Heart right ventricle (tissue), 16 donors: ENCODE measurements at regions not wholly inside any gene's neighbourhood (a gene's known extent, or its start where the extent isn't known, plus 50 kb on each side); places are given as distances from the start of the nearest gene placed in this dataset.

ENCODE experiments used
- ATAC-seq, 8 donors: fragments of 200-7000 bp; cut with Tn5 transposase; one replicate each; pipeline ENCODE4 v1.9.1; 2020; ENCODE audit warnings: mild to moderate bottlenecking in 8 of 8, moderate library complexity in 8 of 8, moderate number of reproducible peaks in 1 of 8
- DNase-seq, 2 donors: peaks; one replicate each; pipeline ENCODE4 v3.0.0-alpha.2; 2020
- H3K27ac ChIP-seq, 10 donors: fragments of 200-600 bp; sonication (generic) in 2 of 10; one replicate each; pipeline versions ENCODE4 v1.5.0 to v1.8.0; 2020 to 2022; ENCODE audit warnings: mild to moderate bottlenecking in 3 of 10
- H3K27me3 ChIP-seq, 7 donors: fragments of 200-600 bp; one replicate each; pipeline ENCODE4 v1.8.0; 2021 to 2022; ENCODE audit warnings: mild to moderate bottlenecking in 2 of 7
- H3K36me3 ChIP-seq, 9 donors: fragments of 200-600 bp; sonication (generic) in 1 of 9; one replicate each; pipeline versions ENCODE4 v1.5.0 to v1.8.0; 2020 to 2022; ENCODE audit warnings: mild to moderate bottlenecking in 2 of 9
- H3K4me1 ChIP-seq, 9 donors: fragments of 200-600 bp; sonication (generic) in 1 of 9; one replicate each; pipeline versions ENCODE4 v1.5.0 to v1.8.0; 2020 to 2022; ENCODE audit warnings: mild to moderate bottlenecking in 4 of 9
- H3K4me3 ChIP-seq, 10 donors: fragments of 200-600 bp; sonication (generic) in 2 of 10; one replicate each; pipeline versions ENCODE4 v1.5.0 to v1.8.0; 2020 to 2022; ENCODE audit warnings: mild to moderate bottlenecking in 7 of 10, moderate library complexity in 2 of 10
- H3K9me3 ChIP-seq, 11 donors: fragments of 200-600 bp in 10 of 11; sonication (generic) in 2 of 11; one replicate each; pipeline versions ENCODE4 v1.5.0 to v1.8.0; 2013 to 2022; ENCODE audit warnings: mild to moderate bottlenecking in 2 of 11, control low read depth in 1 of 11, moderate library complexity in 1 of 11
- WGBS, 2 donors: extraction: QIAGEN DNeasy Blood & Tissue Kit; methylation state at CpG; one replicate each; pipeline ENCODE4 v1.1.7; 2013; ENCODE audit warnings: inconsistent platforms in 1 of 2; 5-methylcytosine and 5-hydroxymethylcytosine counted together
- intact Hi-C, 10 donors: fragments of 100-400 bp; cut with DNase I; formaldehyde crosslinking; loops; one replicate each; pipeline versions ENCODE4 v1.11.1 to v1.14.2; 2022
- TF ChIP-seq, protein P1 (sequence below), 9 donors: fragments of 200-600 bp; sonication (generic) in 2 of 9; IDR thresholded peaks; one replicate each; pipeline versions ENCODE4 v1.5.0 to v1.8.0; 2021 to 2022; ENCODE audit warnings: antibody characterized with exemption in 9 of 9, mild to moderate bottlenecking in 5 of 9, moderate library complexity in 1 of 9
- donor health status: Arrhythmogenic right ventricular cardiomyopathy.
- donor health status: ischemic (EF 13 %, LVEDD 7.1; RV severe dilation, severe dysfunction).
- donor health status: healthy with polysubstance abuse.
- donor health status: DM: no; HTN: yes; CAD: no.
- donor health status: DM: no; HTN: no; CAD: no.
- donor health status: ischemic (EF 25% LVEDD 6.9; RV normal size, moderate dysfunction).
- donor health status: ischemic (EF 25% LVEDD 5.7; RV mildly dilated, moderate dysfunction).
- donor health status: healthy.
- donor health status: DM: yes; HTN: yes; CAD: no.
- donor health status: Ischemic cardiomyopathy.
- donor health status: ischemic (EF 35%, LVEDD 5.7; RV mildly dilated, moderate dysfunction).
- donor health status: nonischemic (EF 11% LVEDD 7.7; RV severe dilation, severe dysfunction).
- donor health status: DM: yes; HTN: yes; CAD: no.
- donor health status: PGD.
- donor health status: ischemic (EF 29% LVEDD 5.4; RV normal size, mild dysfunction).
- donor health status: nonischemic (EF 23%, LVEDD 6.1; RV moderate dilation, normal function).

DNA sequence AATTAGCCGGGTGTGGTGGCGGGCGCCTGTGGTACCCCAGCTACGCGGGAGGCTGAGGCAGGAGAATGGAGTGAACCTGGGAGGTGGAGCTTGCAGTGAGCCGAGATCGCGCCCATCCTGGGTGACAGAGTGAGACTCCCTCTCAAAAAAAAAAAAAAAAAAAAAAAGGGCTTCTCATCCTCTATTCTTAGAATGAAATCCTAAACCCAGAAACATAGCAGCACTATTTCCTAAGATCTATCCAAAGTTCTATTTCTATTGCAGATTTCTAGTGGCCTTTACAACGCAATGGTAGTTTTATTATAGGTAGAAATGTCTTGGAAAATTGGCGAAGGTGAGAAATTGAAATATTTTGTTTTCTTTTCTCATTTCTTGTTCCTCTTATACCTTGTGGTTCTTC, 501.0 kb upstream of the SETBP1 start:
- Histone ChIP-seq H3K9me3 (no peaks in the 10 kb centered on the region), H3K27ac (no peak overlapping the region), H3K27me3 (no peaks in the 10 kb centered on the region), H3K36me3 (no peaks in the 10 kb centered on the region), H3K4me3 (no peak overlapping the region), H3K4me1 (no peaks in the 10 kb centered on the region)
- ATAC-seq (no peak), DNase-seq (no peak)
- TF ChIP-seq, protein P1, sequence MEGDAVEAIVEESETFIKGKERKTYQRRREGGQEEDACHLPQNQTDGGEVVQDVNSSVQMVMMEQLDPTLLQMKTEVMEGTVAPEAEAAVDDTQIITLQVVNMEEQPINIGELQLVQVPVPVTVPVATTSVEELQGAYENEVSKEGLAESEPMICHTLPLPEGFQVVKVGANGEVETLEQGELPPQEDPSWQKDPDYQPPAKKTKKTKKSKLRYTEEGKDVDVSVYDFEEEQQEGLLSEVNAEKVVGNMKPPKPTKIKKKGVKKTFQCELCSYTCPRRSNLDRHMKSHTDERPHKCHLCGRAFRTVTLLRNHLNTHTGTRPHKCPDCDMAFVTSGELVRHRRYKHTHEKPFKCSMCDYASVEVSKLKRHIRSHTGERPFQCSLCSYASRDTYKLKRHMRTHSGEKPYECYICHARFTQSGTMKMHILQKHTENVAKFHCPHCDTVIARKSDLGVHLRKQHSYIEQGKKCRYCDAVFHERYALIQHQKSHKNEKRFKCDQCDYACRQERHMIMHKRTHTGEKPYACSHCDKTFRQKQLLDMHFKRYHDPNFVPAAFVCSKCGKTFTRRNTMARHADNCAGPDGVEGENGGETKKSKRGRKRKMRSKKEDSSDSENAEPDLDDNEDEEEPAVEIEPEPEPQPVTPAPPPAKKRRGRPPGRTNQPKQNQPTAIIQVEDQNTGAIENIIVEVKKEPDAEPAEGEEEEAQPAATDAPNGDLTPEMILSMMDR (IDR thresholded peaks at IDR 0.05) = no peak
- WGBS, 2 donors = 96 to 98% methylated on average over 10 of the region's 10 CpGs
- intact Hi-C loops = no loop called here

DNA sequence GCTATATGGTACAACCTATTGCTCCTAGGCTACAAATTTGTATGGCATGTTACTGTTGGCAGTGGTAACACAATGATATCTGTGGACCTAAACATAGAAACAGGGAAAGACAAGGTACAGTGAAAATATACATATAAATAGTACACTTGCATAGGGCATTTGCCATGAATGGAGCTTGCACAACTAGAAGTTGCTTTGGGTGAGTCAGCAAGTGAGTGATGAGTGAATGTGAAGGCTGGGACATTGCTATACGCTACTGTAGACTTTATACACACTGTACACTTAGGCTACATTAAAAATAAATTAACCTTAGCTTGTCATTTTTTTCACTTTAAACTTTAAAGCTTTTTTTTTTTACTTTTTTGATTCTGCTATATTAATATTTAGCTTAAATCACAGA, 500.0 kb upstream of the SETBP1 start:
- Histone ChIP-seq H3K36me3 (no peaks in the 10 kb centered on the region), H3K27me3 (no peaks in the 10 kb centered on the region), H3K4me1 (no peaks in the 10 kb centered on the region), H3K27ac (no peak overlapping the region), H3K9me3 (no peaks in the 10 kb centered on the region), H3K4me3 (no peak overlapping the region)
- DNase-seq = no peak
- peak in 3 of 8 donors; percentile 29 to 87 (median 67) for ATAC-seq
- intact Hi-C loops = no loop called here
- TF ChIP-seq, protein P1 (IDR thresholded peaks at IDR 0.05) = no peak
- WGBS, 2 donors = 48 to 65% methylated on average over 1 of the region's 1 CpG

DNA sequence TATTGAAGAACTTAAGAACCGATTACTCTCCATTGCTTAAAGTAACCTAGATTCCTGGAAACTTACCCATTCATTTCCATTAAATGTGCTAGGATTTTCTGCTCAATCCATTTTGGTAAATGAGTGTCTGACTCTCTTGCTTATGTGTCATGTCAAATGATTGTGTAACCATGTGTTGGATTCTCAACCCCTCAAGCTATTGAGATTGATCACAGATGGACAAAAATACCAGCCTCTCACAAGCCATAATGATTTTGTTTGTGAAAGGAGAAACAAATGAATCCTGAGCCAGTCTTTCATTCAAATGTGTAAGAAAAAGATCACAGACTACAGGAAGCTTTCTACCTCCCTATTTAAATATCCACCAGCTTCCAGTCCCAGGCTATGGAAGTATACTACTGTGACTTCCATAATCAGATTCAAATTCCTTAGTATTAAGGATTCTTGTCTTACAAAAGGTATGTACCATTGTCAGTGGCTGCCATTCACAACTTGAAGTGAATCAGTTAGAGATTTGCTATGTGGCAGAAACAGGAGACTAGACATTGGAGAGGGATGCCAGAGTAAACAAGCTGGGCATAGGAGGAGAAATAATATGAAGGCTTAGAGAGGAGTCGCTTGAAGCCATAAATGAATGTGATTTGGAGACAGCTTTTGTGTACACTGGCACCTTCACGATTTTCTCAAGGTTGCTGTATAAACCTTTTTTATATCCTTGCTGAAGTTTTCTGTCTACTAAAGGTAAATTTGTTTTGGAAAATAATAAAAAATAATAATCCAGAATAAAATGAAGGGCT, 498.5 kb upstream of the SETBP1 start:
- H3K27me3 ChIP-seq = no peaks in the 10 kb centered on the region
- TF ChIP-seq, protein P1 (IDR thresholded peaks at IDR 0.05) = no peak
- H3K36me3 ChIP-seq = no peaks in the 10 kb centered on the region
- intact Hi-C loops = no loop called here
- WGBS, 2 donors = 78 to 86% methylated on average over 3 of the region's 3 CpGs
- no peaks in the 10 kb centered on the region for H3K4me1 ChIP-seq
- DNase-seq (no peak), ATAC-seq (no peak)
- no peak overlapping the region for H3K27ac ChIP-seq
- no peaks in the 10 kb centered on the region for H3K9me3 ChIP-seq
- no peak overlapping the region for H3K4me3 ChIP-seq

- DNase-seq (no peak), ATAC-seq (no peak)
- intact Hi-C loops = no loop called here
- H3K4me3 ChIP-seq = no peak overlapping the region
- 77 to 78% methylated on average over 3 of the region's 3 CpGs for WGBS, 2 donors
- H3K27ac ChIP-seq = no peak overlapping the region
- H3K4me1 ChIP-seq = no peaks in the 10 kb centered on the region
- TF ChIP-seq, protein P1 (IDR thresholded peaks at IDR 0.05) = no peak
- no peaks in the 10 kb centered on the region for H3K27me3 ChIP-seq
- no peaks in the 10 kb centered on the region for H3K36me3 ChIP-seq
- no peaks in the 10 kb centered on the region for H3K9me3 ChIP-seq
These were observed 494.7 kb upstream of the SETBP1 start for GRCh38 chr18:44186001-44186400.
